Trophoblast cell (in vitro differentiated cells and primary cell): ENCODE measurements at regions not wholly inside any gene's neighbourhood (a gene's known extent, or its start where the extent isn't known, plus 50 kb on each side); places are given as distances from the start of the nearest gene placed in this dataset.

Experiments
- DNase-seq, 2 donors: peaks; one replicate each; pipeline ENCODE4 v3.0.0-alpha.2; 2016
- H2AFZ ChIP-seq: 2 replicates; pipeline ENCODE4 v1.6.1; 2013; ENCODE audit warnings: low read length, moderate library complexity, mild to moderate bottlenecking; ENCODE audit not compliant: insufficient read depth, poor library complexity
- H2AK5ac ChIP-seq: 2 replicates; pipeline ENCODE4 v1.6.1; 2013; ENCODE audit warnings: mild to moderate bottlenecking, low read length
- H2BK120ac ChIP-seq: 2 replicates; pipeline ENCODE4 v1.6.1; 2013; ENCODE audit warnings: low read length, mild to moderate bottlenecking, moderate library complexity; ENCODE audit not compliant: insufficient read depth, poor library complexity
- H2BK12ac ChIP-seq: 2 replicates; pipeline ENCODE4 v1.6.1; 2013; ENCODE audit warnings: mild to moderate bottlenecking, low read length, moderate library complexity
- H2BK5ac ChIP-seq: 2 replicates; pipeline ENCODE4 v1.6.1; 2013; ENCODE audit warnings: low read length, low read depth, moderate library complexity, mild to moderate bottlenecking; ENCODE audit not compliant: poor library complexity
- H3K14ac ChIP-seq: 2 replicates; pipeline ENCODE4 v1.6.1; 2013; ENCODE audit warnings: mild to moderate bottlenecking, low read length
- H3K18ac ChIP-seq: 2 replicates; pipeline ENCODE4 v1.6.1; 2013; ENCODE audit warnings: mild to moderate bottlenecking, low read length
- H3K23ac ChIP-seq: 2 replicates; pipeline ENCODE4 v1.6.1; 2013; ENCODE audit warnings: low read length
- H3K27ac ChIP-seq: 2 replicates; pipeline ENCODE4 v1.5.1; 2013; ENCODE audit warnings: low read depth, mild to moderate bottlenecking, inconsistent platforms, low read length, moderate library complexity
- H3K27me3 ChIP-seq: 2 replicates; pipeline ENCODE4 v1.6.1; 2013; ENCODE audit warnings: inconsistent platforms, mild to moderate bottlenecking, low read length, moderate library complexity; ENCODE audit not compliant: insufficient read depth
- H3K36me3 ChIP-seq, 2 experiments: 1 replicate in 1 of 2; 2 replicates in 1 of 2; pipeline ENCODE4 v1.6.1; 2013; ENCODE audit warnings: low read length in 2 of 2, mild to moderate bottlenecking in 2 of 2, moderate library complexity in 1 of 2; ENCODE audit not compliant: insufficient read depth in 2 of 2, control insufficient read depth in 1 of 2
- H3K4ac ChIP-seq: 2 replicates; pipeline ENCODE4 v1.6.1; 2013; ENCODE audit warnings: low read depth, mild to moderate bottlenecking, low read length, moderate library complexity
- H3K4me1 ChIP-seq, 2 experiments: 1 replicate in 1 of 2; 2 replicates in 1 of 2; pipeline ENCODE4 v1.6.1; 2013; ENCODE audit warnings: low read length in 2 of 2, mild to moderate bottlenecking in 2 of 2, moderate library complexity in 1 of 2; ENCODE audit not compliant: insufficient read depth in 2 of 2, control insufficient read depth in 1 of 2
- H3K4me2 ChIP-seq: 2 replicates; pipeline ENCODE4 v1.6.1; 2013; ENCODE audit warnings: inconsistent platforms, mild to moderate bottlenecking, low read length, moderate library complexity
- H3K4me3 ChIP-seq: 2 replicates; pipeline ENCODE4 v1.5.1; 2013; ENCODE audit warnings: mild to moderate bottlenecking, low read depth, low read length, inconsistent platforms
- H3K79me1 ChIP-seq: one replicate; pipeline ENCODE4 v1.6.1; 2013; ENCODE audit warnings: low read length
- H3K79me2 ChIP-seq: 2 replicates; pipeline ENCODE4 v1.6.1; 2013; ENCODE audit warnings: low read length, mild to moderate bottlenecking; ENCODE audit not compliant: control insufficient read depth, insufficient read depth, poor library complexity
- H3K9ac ChIP-seq: 2 replicates; pipeline ENCODE4 v1.6.1; 2013; ENCODE audit warnings: mild to moderate bottlenecking, low read length
- H3K9me3 ChIP-seq: 2 replicates; pipeline ENCODE4 v1.6.1; 2013; ENCODE audit warnings: low read depth, mild to moderate bottlenecking, control low read depth, inconsistent platforms, low read length; ENCODE audit not compliant: insufficient read depth
- H4K12ac ChIP-seq: 2 replicates; pipeline ENCODE4 v1.6.1; 2013; ENCODE audit warnings: low read depth, mild to moderate bottlenecking, low read length, moderate library complexity
- H4K8ac ChIP-seq: 2 replicates; pipeline ENCODE4 v1.6.1; 2013; ENCODE audit warnings: low read depth, mild to moderate bottlenecking, low read length, moderate library complexity
- H4K91ac ChIP-seq: one replicate; pipeline ENCODE4 v1.6.1; 2013; ENCODE audit warnings: low read depth, mild to moderate bottlenecking, low read length, moderate library complexity
- WGBS: extraction: QIAGEN DNeasy Blood & Tissue Kit; methylation state at CpG from one replicate; pipeline ENCODE4 v1.1.7; 2013; ENCODE audit warnings: missing lambda C conversion rate; ENCODE audit not compliant: insufficient read length, insufficient coverage; ENCODE audit errors: extremely low coverage; 5-methylcytosine and 5-hydroxymethylcytosine counted together

DNA sequence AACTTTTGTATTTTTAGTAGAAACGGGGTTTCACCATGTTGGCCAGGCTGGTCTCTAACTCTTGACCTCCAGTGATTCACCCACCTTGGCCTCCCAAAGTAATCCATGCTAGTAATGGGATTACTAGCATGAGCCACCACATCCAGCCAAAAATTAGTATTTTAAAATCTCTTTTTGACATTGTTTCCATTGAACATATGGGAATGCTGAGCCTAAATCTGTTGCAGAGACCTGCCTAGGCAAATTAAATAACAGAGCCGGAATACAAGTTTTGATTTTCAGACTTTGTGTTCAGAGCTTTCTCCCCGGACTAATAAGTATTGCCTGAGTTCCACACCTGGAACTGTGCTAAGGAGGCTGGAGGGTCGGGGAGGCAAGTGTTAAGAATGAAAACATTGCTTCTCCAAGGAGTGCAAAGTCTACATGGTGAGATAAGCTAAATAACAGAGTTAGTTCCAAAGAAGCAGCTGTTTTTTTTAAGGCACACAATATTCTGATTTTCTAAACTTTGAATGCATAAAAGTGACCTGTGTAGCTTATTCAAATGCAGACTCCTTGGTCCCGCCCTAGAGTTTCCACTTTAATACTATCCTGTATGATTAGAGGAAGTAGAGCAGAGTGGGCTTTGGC is 150.6 kb upstream of the CELF4 start:
- H4K12ac ChIP-seq = no peak overlapping the region
- H3K4me1 ChIP-seq = no peaks in the 10 kb centered on the region
- no peak overlapping the region for H3K4me2 ChIP-seq
- H3K79me1 ChIP-seq = no peaks in the 10 kb centered on the region
- H2BK120ac ChIP-seq = no peak overlapping the region
- H3K18ac ChIP-seq = no peak overlapping the region
- H3K79me2 ChIP-seq = no peaks in the 10 kb centered on the region
- H2AFZ ChIP-seq = no peak overlapping the region
- no peak overlapping the region for H2BK12ac ChIP-seq
- H3K9me3 ChIP-seq = no peaks in the 10 kb centered on the region
- no CpG with 5 or more reads among the region's 5 CpGs for WGBS
- H4K8ac ChIP-seq = no peak overlapping the region
- no peaks in the 10 kb centered on the region for H3K27me3 ChIP-seq
- H4K91ac ChIP-seq = no peak overlapping the region
- no peak overlapping the region for H3K4me3 ChIP-seq
- H3K23ac ChIP-seq = no peak overlapping the region
- no peak overlapping the region for H3K4ac ChIP-seq
- no peak overlapping the region for H3K27ac ChIP-seq
- no peak overlapping the region for H2BK5ac ChIP-seq
- no peaks in the 10 kb centered on the region for H3K36me3 ChIP-seq
- DNase-seq = no peak
- no peak overlapping the region for H2AK5ac ChIP-seq
- no peak overlapping the region for H3K9ac ChIP-seq
- no peak overlapping the region for H3K14ac ChIP-seq

GRCh38 chr18:37714691-37715090 is 149.1 kb upstream of the CELF4 start:
- Histone ChIP-seq H2AK5ac (no peak overlapping the region), H3K4me1 (no peaks in the 10 kb centered on the region), H3K79me2 (no peaks in the 10 kb centered on the region), H2BK12ac (no peak overlapping the region), H3K9me3 (no peaks in the 10 kb centered on the region), H3K4me2 (no peak overlapping the region), H3K79me1 (no peaks in the 10 kb centered on the region), H3K4me3 (no peak overlapping the region), H3K4ac (no peak overlapping the region), H2BK5ac (no peak overlapping the region), H3K27ac (no peak overlapping the region), H2BK120ac (no peak overlapping the region), H3K36me3 (no peaks in the 10 kb centered on the region), H4K12ac (no peak overlapping the region), H3K9ac (no peak overlapping the region), H4K8ac (no peak overlapping the region), H3K18ac (no peak overlapping the region), H3K27me3 (no peaks in the 10 kb centered on the region), H3K14ac (no peak overlapping the region), H4K91ac (no peak overlapping the region), H3K23ac (no peak overlapping the region), H2AFZ (no peak overlapping the region)
- no peak for DNase-seq
- no CpG with 5 or more reads among the region's 3 CpGs for WGBS

- Histone ChIP-seq H3K4me1 (no peaks in the 10 kb centered on the region), H2AK5ac (no peak overlapping the region), H2BK12ac (no peak overlapping the region), H3K4me2 (no peak overlapping the region), H3K9ac (no peak overlapping the region), H4K8ac (no peak overlapping the region), H2BK5ac (no peak overlapping the region), H3K4me3 (no peak overlapping the region), H3K9me3 (peaks cover 2% of the 10 kb centered on the region), H3K23ac (no peak overlapping the region), H3K18ac (no peak overlapping the region), H2BK120ac (no peak overlapping the region), H4K12ac (no peak overlapping the region), H3K79me2 (no peaks in the 10 kb centered on the region), H4K91ac (no peak overlapping the region), H3K36me3 (no peaks in the 10 kb centered on the region), H2AFZ (no peak overlapping the region), H3K4ac (no peak overlapping the region), H3K14ac (no peak overlapping the region), H3K79me1 (no peaks in the 10 kb centered on the region), H3K27ac (no peak overlapping the region), H3K27me3 (no peaks in the 10 kb centered on the region)
- DNase-seq = no peak
These were observed 147.2 kb upstream of the CELF4 start for GRCh38 chr18:37712776-37713175.

DNA sequence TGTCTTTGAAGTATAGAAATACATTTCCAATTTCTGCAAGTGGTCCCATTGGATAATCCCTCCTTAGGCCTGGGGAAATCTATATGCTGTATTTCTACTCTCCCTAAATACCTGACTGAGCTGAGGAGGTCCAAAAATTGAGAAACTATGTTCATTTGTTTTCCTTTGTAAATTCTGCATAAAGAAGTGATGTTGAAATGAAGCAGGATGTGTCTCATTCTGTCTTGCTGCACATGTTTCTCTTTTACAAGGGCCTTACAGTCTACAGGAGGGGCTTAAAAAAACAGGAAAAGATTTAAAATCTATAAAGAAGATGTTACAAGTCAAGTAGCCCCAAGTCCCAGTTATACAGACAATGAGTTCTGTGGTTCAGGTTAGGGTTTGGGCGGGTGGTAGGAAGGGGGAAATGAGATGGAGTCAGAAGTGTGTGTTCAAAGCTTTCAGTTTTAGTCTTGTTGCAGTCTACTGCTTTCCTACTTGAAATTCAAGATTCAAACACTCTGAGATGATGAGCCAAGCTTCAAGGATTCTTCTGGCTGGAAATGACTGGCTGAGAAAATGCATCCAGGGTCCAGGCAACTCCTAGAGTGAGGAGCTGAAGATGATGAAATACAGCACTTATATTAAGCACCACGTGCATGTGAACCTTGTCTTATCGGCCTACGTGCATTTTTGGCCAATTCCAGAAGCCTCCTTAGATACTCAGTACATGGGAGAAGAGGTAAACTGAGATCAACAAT is 146.3 kb upstream of the CELF4 start:
- no peak overlapping the region for H2AK5ac ChIP-seq
- no peak overlapping the region for H3K18ac ChIP-seq
- H4K12ac ChIP-seq = no peak overlapping the region
- no peak overlapping the region for H3K9ac ChIP-seq
- H3K4me1 ChIP-seq = no peaks in the 10 kb centered on the region
- no peak overlapping the region for H3K4ac ChIP-seq
- H3K79me1 ChIP-seq = no peaks in the 10 kb centered on the region
- H4K8ac ChIP-seq = no peak overlapping the region
- H2AFZ ChIP-seq = no peak overlapping the region
- H2BK12ac ChIP-seq = no peak overlapping the region
- no peak overlapping the region for H3K23ac ChIP-seq
- H4K91ac ChIP-seq = no peak overlapping the region
- H3K4me3 ChIP-seq = no peak overlapping the region
- H2BK120ac ChIP-seq = no peak overlapping the region
- H3K27ac ChIP-seq = no peak overlapping the region
- H3K4me2 ChIP-seq = no peak overlapping the region
- WGBS = 100% methylated on average over 1 of the region's 4 CpGs
- no peak for DNase-seq
- no peak overlapping the region for H3K14ac ChIP-seq
- H2BK5ac ChIP-seq = no peak overlapping the region
- peaks cover 2% of the 10 kb centered on the region for H3K9me3 ChIP-seq
- no peaks in the 10 kb centered on the region for H3K36me3 ChIP-seq
- no peaks in the 10 kb centered on the region for H3K79me2 ChIP-seq
- no peaks in the 10 kb centered on the region for H3K27me3 ChIP-seq
